Smooth muscle cell (in vitro differentiated cells): ENCODE measurements at regions not wholly inside any gene's neighbourhood (a gene's known extent, or its start where the extent isn't known, plus 50 kb on each side); places are given as distances from the start of the nearest gene placed in this dataset.
"Not testable (repeated sequence)": the region's sequence is repeated elsewhere in the genome, so short reads cannot be mapped to it uniquely, and the experiment has no call there.

Experiments used
- DNase-seq: peaks from one replicate; lab custom pipeline; 2025; ENCODE audit not compliant: unreplicated experiment; lab: John Stamatoyannopoulos, UW
- H2AFZ ChIP-seq: fragments of 200-600 bp; sonication (generic); 2 replicates; pipeline ENCODE4 v1.6.0; 2016; ENCODE audit warnings: antibody characterized with exemption, low read depth, mild to moderate bottlenecking
- H3F3A ChIP-seq: fragments of 200-600 bp; sonication (generic); 2 replicates; pipeline ENCODE4 v1.6.0; 2017; ENCODE audit warnings: antibody characterized with exemption, low read depth
- H3K27ac ChIP-seq: fragments of 200-600 bp; sonication (generic); 2 replicates; pipeline ENCODE4 v1.5.1; 2016; ENCODE audit warnings: low read depth, mild to moderate bottlenecking
- H3K27me3 ChIP-seq: fragments of 200-600 bp; sonication (generic); 2 replicates; pipeline ENCODE4 v1.6.1; 2016; ENCODE audit warnings: low read depth, mild to moderate bottlenecking
- H3K36me3 ChIP-seq: fragments of 200-600 bp; sonication (generic); 2 replicates; pipeline ENCODE4 v1.5.1; 2016; ENCODE audit warnings: low read depth
- H3K4me1 ChIP-seq: fragments of 200-600 bp; sonication (generic); 2 replicates; pipeline ENCODE4 v1.5.1; 2016; ENCODE audit warnings: low read depth
- H3K4me2 ChIP-seq: fragments of 200-600 bp; sonication (generic); 2 replicates; pipeline ENCODE4 v1.6.0; 2016; ENCODE audit warnings: mild to moderate bottlenecking
- H3K4me3 ChIP-seq: fragments of 200-600 bp; sonication (generic); 2 replicates; pipeline ENCODE4 v1.5.1; 2016; ENCODE audit warnings: mild to moderate bottlenecking
- H3K79me2 ChIP-seq: fragments of 200-600 bp; sonication (generic); 2 replicates; pipeline ENCODE4 v1.6.0; 2016; ENCODE audit warnings: low read depth, mild to moderate bottlenecking
- H3K9ac ChIP-seq: fragments of 200-600 bp; sonication (generic); 2 replicates; pipeline ENCODE4 v1.6.0; 2016; ENCODE audit warnings: low read depth
- H3K9me3 ChIP-seq: fragments of 200-600 bp; sonication (generic); replicated peaks from 2 replicates; pipeline ENCODE4 v1.5.1; 2016; ENCODE audit warnings: low read depth
- H4K20me1 ChIP-seq: fragments of 200-600 bp; sonication (generic); 2 replicates; pipeline ENCODE4 v1.6.0; 2016; ENCODE audit warnings: low read depth
- WGBS: methylation state at CpG from one replicate; pipeline ENCODE4 v1.1.7; 2016; ENCODE audit warnings: low lambda C conversion rate; 5-methylcytosine and 5-hydroxymethylcytosine counted together

GRCh38 chr2:111376272-111376970, 255.7 kb downstream of the BCL2L11 start:
- not testable (repeated sequence) for H3K9me3 ChIP-seq, DNase-seq, H3K9ac ChIP-seq, H3K4me2 ChIP-seq, H3F3A ChIP-seq, H3K27me3 ChIP-seq, H3K79me2 ChIP-seq, H2AFZ ChIP-seq, H3K36me3 ChIP-seq, H3K4me3 ChIP-seq, H3K4me1 ChIP-seq
- 0% methylated on average over 3 of the region's 9 CpGs for WGBS
- peak overlapping the region; percentile 49 for H3K27ac ChIP-seq
- peaks cover 20% of the 10 kb centered on the region for H4K20me1 ChIP-seq

GRCh38 chr2:111376971-111377352, 256.2 kb downstream of the BCL2L11 start:
- Histone ChIP-seq H4K20me1 (peaks cover 20% of the 10 kb centered on the region), H3K27ac (peak overlapping the region; percentile 44)
- H3K4me1 ChIP-seq, H3F3A ChIP-seq, H2AFZ ChIP-seq, H3K9me3 ChIP-seq, H3K4me2 ChIP-seq, H3K27me3 ChIP-seq, DNase-seq, H3K4me3 ChIP-seq, H3K79me2 ChIP-seq, H3K36me3 ChIP-seq, H3K9ac ChIP-seq: not testable (repeated sequence)
- 44% methylated on average over 7 of the region's 7 CpGs for WGBS

GRCh38 chr2:111377386-111377959, 256.8 kb downstream of the BCL2L11 start:
- H3K79me2 ChIP-seq, H3K4me3 ChIP-seq, DNase-seq, H3K27me3 ChIP-seq, H3F3A ChIP-seq, H3K4me2 ChIP-seq, H3K36me3 ChIP-seq, H2AFZ ChIP-seq, H3K27ac ChIP-seq, H3K9ac ChIP-seq, H3K9me3 ChIP-seq, H3K4me1 ChIP-seq: not testable (repeated sequence)
- WGBS: 92% methylated on average over 6 of the region's 13 CpGs
- H4K20me1 ChIP-seq: peaks cover 18% of the 10 kb centered on the region

- peaks cover 13% of the 10 kb centered on the region for H4K20me1 ChIP-seq
- H3K4me3 ChIP-seq, H3K9ac ChIP-seq, H3K27me3 ChIP-seq, H3K27ac ChIP-seq, H3K79me2 ChIP-seq, H3K36me3 ChIP-seq, DNase-seq, H3K4me2 ChIP-seq, H2AFZ ChIP-seq, H3K4me1 ChIP-seq, H3K9me3 ChIP-seq, H3F3A ChIP-seq: not testable (repeated sequence)
- no CpG with 5 or more reads among the region's 3 CpGs for WGBS
Measured at GRCh38 chr2:111378348-111378747, 257.6 kb downstream of the BCL2L11 start.

GRCh38 chr2:111380733-111381439, 260.2 kb downstream of the BCL2L11 start:
- H4K20me1 ChIP-seq, H3K36me3 ChIP-seq, H3K27ac ChIP-seq, H3F3A ChIP-seq, H3K79me2 ChIP-seq, H3K4me2 ChIP-seq, H2AFZ ChIP-seq, DNase-seq, H3K4me3 ChIP-seq, H3K4me1 ChIP-seq, H3K27me3 ChIP-seq, H3K9ac ChIP-seq, H3K9me3 ChIP-seq: not testable (repeated sequence)
- WGBS: 68% methylated on average over 4 of the region's 5 CpGs

- WGBS: 83% methylated on average over 4 of the region's 11 CpGs
- not testable (repeated sequence) for H3K79me2 ChIP-seq, H3K27ac ChIP-seq, H3K9me3 ChIP-seq, H3K4me1 ChIP-seq, H2AFZ ChIP-seq, H3K9ac ChIP-seq, H4K20me1 ChIP-seq, H3K36me3 ChIP-seq, H3K27me3 ChIP-seq, H3K4me2 ChIP-seq, H3K4me3 ChIP-seq, H3F3A ChIP-seq, DNase-seq
Measured at GRCh38 chr2:111381530-111382306, 261.0 kb downstream of the BCL2L11 start.

- H2AFZ ChIP-seq, H3K36me3 ChIP-seq, H3K27me3 ChIP-seq, H3K4me1 ChIP-seq, H3K9ac ChIP-seq, DNase-seq, H3K4me2 ChIP-seq, H3K27ac ChIP-seq, H3K79me2 ChIP-seq, H3K4me3 ChIP-seq, H3K9me3 ChIP-seq, H4K20me1 ChIP-seq, H3F3A ChIP-seq: not testable (repeated sequence)
- WGBS: 97% methylated on average over 2 of the region's 3 CpGs
Measured at GRCh38 chr2:111382507-111382906, 261.8 kb downstream of the BCL2L11 start.

GRCh38 chr2:111383311-111383710, 262.6 kb downstream of the BCL2L11 start:
- H3K4me2 ChIP-seq, H3K36me3 ChIP-seq, H3K4me1 ChIP-seq, H3K27ac ChIP-seq, H3K9ac ChIP-seq, H4K20me1 ChIP-seq, DNase-seq, H3K9me3 ChIP-seq, H3K79me2 ChIP-seq, H2AFZ ChIP-seq, H3F3A ChIP-seq, H3K27me3 ChIP-seq, H3K4me3 ChIP-seq: not testable (repeated sequence)
- WGBS: 98% methylated on average over 10 of the region's 12 CpGs
